ENCODE measurements at regions not wholly inside any gene's neighbourhood (a gene's known extent, or its start where the extent isn't known, plus 50 kb on each side); places are given as distances from the start of the nearest gene placed in this dataset.

- no peak for TF ChIP-seq CTCF (IDR thresholded peaks at IDR 0.05)
- DNase-seq (ENCODE audit: low spot score) (no peak), ATAC-seq (ENCODE audit: low FRiP score) (no peak)
Observed at GRCh38 chr16:31745900-31746299, 127.7 kb upstream of the ZNF267 start.

- ATAC-seq (ENCODE audit: low FRiP score) (no peak), DNase-seq (ENCODE audit: low spot score) (no peak)
- TF ChIP-seq CTCF (IDR thresholded peaks at IDR 0.05): no peak
Observed at GRCh38 chr16:31754998-31755615, 118.5 kb upstream of the ZNF267 start.

GRCh38 chr16:31764103-31764502 is 109.5 kb upstream of the ZNF267 start:
- no peak for ATAC-seq (ENCODE audit: low FRiP score)
- DNase-seq (ENCODE audit: low spot score): no peak
- TF ChIP-seq CTCF (IDR thresholded peaks at IDR 0.05): no peak

- DNase-seq (ENCODE audit: low spot score) (no peak), ATAC-seq (ENCODE audit: low FRiP score) (no peak)
- TF ChIP-seq CTCF (IDR thresholded peaks at IDR 0.05): no peak
Observed at GRCh38 chr16:31767267-31767666, 106.3 kb upstream of the ZNF267 start.

- DNase-seq (ENCODE audit: low spot score): no peak
- TF ChIP-seq CTCF (IDR thresholded peaks at IDR 0.05): no peak
- ATAC-seq (ENCODE audit: low FRiP score): no peak
Observed at GRCh38 chr16:31780342-31780741, 93.3 kb upstream of the ZNF267 start.

GRCh38 chr16:31785126-31785525 is 88.5 kb upstream of the ZNF267 start:
- ATAC-seq (ENCODE audit: low FRiP score) (no peak), DNase-seq (ENCODE audit: low spot score) (no peak)
- TF ChIP-seq CTCF (IDR thresholded peaks at IDR 0.05): no peak

GRCh38 chr16:31807086-31807485 is 66.5 kb upstream of the ZNF267 start:
- DNase-seq (ENCODE audit: low spot score) (no peak), ATAC-seq (ENCODE audit: low FRiP score) (no peak)
- TF ChIP-seq CTCF (IDR thresholded peaks at IDR 0.05): no peak

Data from omental fat pad (tissue), 3 donors.